ENCODE measurements at regions not wholly inside any gene's neighbourhood (a gene's known extent, or its start where the extent isn't known, plus 50 kb on each side); places are given as distances from the start of the nearest gene placed in this dataset.
A peak's percentile ranks its signal among the peaks of the same experiment; 100 is the strongest.

- no peaks in the 10 kb centered on the region for H4K20me1 ChIP-seq (ENCODE audit: control insufficient read depth, extremely low read depth, insufficient read depth, low read length)
- H3K36me3 ChIP-seq (ENCODE audit: control insufficient read depth, insufficient read depth, low read length), result no peaks in the 10 kb centered on the region
- H3K27me3 ChIP-seq (ENCODE audit: control insufficient read depth, insufficient read depth, low read length), result peaks cover 6% of the 10 kb centered on the region
- no peak overlapping the region for H3K4me3 ChIP-seq (replicated peaks in 1 of 4; ENCODE audit: control extremely low read depth in 1 of 4, insufficient read depth in 1 of 4, low read depth in 3 of 4, low read length in 4 of 4)
- H3K9ac ChIP-seq (ENCODE audit: insufficient read depth, low read length), result no peak overlapping the region
- H2AFZ ChIP-seq (ENCODE audit: low read length), result no peak overlapping the region
- H3K9me3 ChIP-seq (ENCODE audit: control insufficient read depth, insufficient read depth, low read depth, low read length), result no peaks in the 10 kb centered on the region
- no peak overlapping the region for H3K4me2 ChIP-seq (ENCODE audit: extremely low read depth, insufficient read depth, low read length)
- peak in 1 of 2 donors; percentile 33 for DNase-seq (ENCODE audit: low read depth in 2 of 2)
- no peaks in the 10 kb centered on the region for H3K4me1 ChIP-seq (ENCODE audit: control insufficient read depth, extremely low read depth, insufficient read depth, low read length)
- TF ChIP-seq EZH2 (IDR thresholded peaks at IDR 0.05; ENCODE audit: low read length, missing control alignments), result no peak
- no peak for TF ChIP-seq CTCF (conservative IDR thresholded peaks at IDR 0.05 in 1 of 2, IDR thresholded peaks at IDR 0.05 in 1 of 2; ENCODE audit: low read depth in 1 of 2, low read length in 2 of 2)
- no peaks in the 10 kb centered on the region for H3K79me2 ChIP-seq (ENCODE audit: control insufficient read depth, insufficient read depth, low read length)
- H3K27ac ChIP-seq (ENCODE audit: insufficient read depth, low read length), result no peak overlapping the region
Observed at GRCh38 chr2:47636596-47637264, 65.9 kb upstream of the KCNK12 start.

GRCh38 chr2:47636176-47636575 is 65.4 kb upstream of the KCNK12 start:
- H3K4me1 ChIP-seq (ENCODE audit: control insufficient read depth, extremely low read depth, insufficient read depth, low read length), result no peaks in the 10 kb centered on the region
- no peak overlapping the region for H3K4me3 ChIP-seq (replicated peaks in 1 of 4; ENCODE audit: control extremely low read depth in 1 of 4, insufficient read depth in 1 of 4, low read depth in 3 of 4, low read length in 4 of 4)
- H3K79me2 ChIP-seq (ENCODE audit: control insufficient read depth, insufficient read depth, low read length), result no peaks in the 10 kb centered on the region
- H3K36me3 ChIP-seq (ENCODE audit: control insufficient read depth, insufficient read depth, low read length), result no peaks in the 10 kb centered on the region
- no peaks in the 10 kb centered on the region for H3K9me3 ChIP-seq (ENCODE audit: control insufficient read depth, insufficient read depth, low read depth, low read length)
- H3K9ac ChIP-seq (ENCODE audit: insufficient read depth, low read length), result no peak overlapping the region
- H3K27ac ChIP-seq (ENCODE audit: insufficient read depth, low read length), result no peak overlapping the region
- H2AFZ ChIP-seq (ENCODE audit: low read length), result no peak overlapping the region
- TF ChIP-seq CTCF (conservative IDR thresholded peaks at IDR 0.05 in 1 of 2, IDR thresholded peaks at IDR 0.05 in 1 of 2; ENCODE audit: low read depth in 1 of 2, low read length in 2 of 2) (no peak), EZH2 (IDR thresholded peaks at IDR 0.05; ENCODE audit: low read length, missing control alignments) (no peak)
- no peak for DNase-seq (ENCODE audit: low read depth in 2 of 2)
- no peak overlapping the region for H3K4me2 ChIP-seq (ENCODE audit: extremely low read depth, insufficient read depth, low read length)
- no peaks in the 10 kb centered on the region for H4K20me1 ChIP-seq (ENCODE audit: control insufficient read depth, extremely low read depth, insufficient read depth, low read length)
- H3K27me3 ChIP-seq (ENCODE audit: control insufficient read depth, insufficient read depth, low read length), result peaks cover 6% of the 10 kb centered on the region

GRCh38 chr2:47632754-47633153 is 62.0 kb upstream of the KCNK12 start:
- no peaks in the 10 kb centered on the region for H3K79me2 ChIP-seq (ENCODE audit: control insufficient read depth, insufficient read depth, low read length)
- no peaks in the 10 kb centered on the region for H3K9me3 ChIP-seq (ENCODE audit: control insufficient read depth, insufficient read depth, low read depth, low read length)
- no peaks in the 10 kb centered on the region for H4K20me1 ChIP-seq (ENCODE audit: control insufficient read depth, extremely low read depth, insufficient read depth, low read length)
- TF ChIP-seq EZH2 (IDR thresholded peaks at IDR 0.05; ENCODE audit: low read length, missing control alignments) (no peak), CTCF (conservative IDR thresholded peaks at IDR 0.05 in 1 of 2, IDR thresholded peaks at IDR 0.05 in 1 of 2; ENCODE audit: low read depth in 1 of 2, low read length in 2 of 2) (no peak)
- no peak overlapping the region for H3K27ac ChIP-seq (ENCODE audit: insufficient read depth, low read length)
- H3K27me3 ChIP-seq (ENCODE audit: control insufficient read depth, insufficient read depth, low read length), result peaks cover 10% of the 10 kb centered on the region
- no peak for DNase-seq (ENCODE audit: low read depth in 2 of 2)
- H3K4me1 ChIP-seq (ENCODE audit: control insufficient read depth, extremely low read depth, insufficient read depth, low read length), result no peaks in the 10 kb centered on the region
- no peaks in the 10 kb centered on the region for H3K36me3 ChIP-seq (ENCODE audit: control insufficient read depth, insufficient read depth, low read length)
- H2AFZ ChIP-seq (ENCODE audit: low read length), result no peak overlapping the region
- no peak overlapping the region for H3K4me3 ChIP-seq (replicated peaks in 1 of 4; ENCODE audit: control extremely low read depth in 1 of 4, insufficient read depth in 1 of 4, low read depth in 3 of 4, low read length in 4 of 4)
- no peak overlapping the region for H3K4me2 ChIP-seq (ENCODE audit: extremely low read depth, insufficient read depth, low read length)
- no peak overlapping the region for H3K9ac ChIP-seq (ENCODE audit: insufficient read depth, low read length)

Measured in fibroblast of lung (primary cell).